ENCODE measurements at regions not wholly inside any gene's neighbourhood (a gene's known extent, or its start where the extent isn't known, plus 50 kb on each side); places are given as distances from the start of the nearest gene placed in this dataset.

- DNase-seq (ENCODE audit: low spot score), result no peak
These were observed 166.0 kb upstream of the MDFIC start for GRCh38 chr7:114755856-114756255.

GRCh38 chr7:114758661-114759227 is 163.2 kb upstream of the MDFIC start:
- no peak for DNase-seq (ENCODE audit: low spot score)

GRCh38 chr7:114759347-114760062 is 162.4 kb upstream of the MDFIC start:
- DNase-seq (ENCODE audit: low spot score), result no peak

- DNase-seq (ENCODE audit: low spot score), result no peak
These were observed 161.4 kb upstream of the MDFIC start for GRCh38 chr7:114760477-114760876.

GRCh38 chr7:114761973-114762372 is 159.9 kb upstream of the MDFIC start:
- no peak for DNase-seq (ENCODE audit: low spot score)

GRCh38 chr7:114765331-114766040 is 156.4 kb upstream of the MDFIC start:
- DNase-seq (ENCODE audit: low spot score), result no peak

- no peak for DNase-seq (ENCODE audit: low spot score)
These were observed 155.9 kb upstream of the MDFIC start for GRCh38 chr7:114766041-114766356.

- DNase-seq (ENCODE audit: low spot score), result no peak
These were observed 144.6 kb upstream of the MDFIC start for GRCh38 chr7:114777288-114777687.

GRCh38 chr7:114783508-114783907 is 138.4 kb upstream of the MDFIC start:
- no peak for DNase-seq (ENCODE audit: low spot score)

GRCh38 chr7:114784177-114784576 is 137.7 kb upstream of the MDFIC start:
- no peak for DNase-seq (ENCODE audit: low spot score)

GRCh38 chr7:114784746-114785145 is 137.1 kb upstream of the MDFIC start:
- DNase-seq (ENCODE audit: low spot score), result no peak

GRCh38 chr7:114785496-114785895 is 136.4 kb upstream of the MDFIC start:
- DNase-seq (ENCODE audit: low spot score), result no peak

- DNase-seq (ENCODE audit: low spot score), result no peak
These were observed 135.4 kb upstream of the MDFIC start for GRCh38 chr7:114786455-114786854.

- no peak for DNase-seq (ENCODE audit: low spot score)
These were observed 134.3 kb upstream of the MDFIC start for GRCh38 chr7:114787556-114787955.

GRCh38 chr7:114788706-114789105 is 133.2 kb upstream of the MDFIC start:
- no peak for DNase-seq (ENCODE audit: low spot score)

- no peak for DNase-seq (ENCODE audit: low spot score)
These were observed 132.7 kb upstream of the MDFIC start for GRCh38 chr7:114789161-114789560.

GRCh38 chr7:114789871-114790311 is 132.0 kb upstream of the MDFIC start:
- no peak for DNase-seq (ENCODE audit: low spot score)

- DNase-seq (ENCODE audit: low spot score), result no peak
These were observed 131.4 kb upstream of the MDFIC start for GRCh38 chr7:114790521-114790920.

GRCh38 chr7:114791771-114792170 is 130.1 kb upstream of the MDFIC start:
- DNase-seq (ENCODE audit: low spot score), result no peak

- DNase-seq (ENCODE audit: low spot score), result no peak
These were observed 128.6 kb upstream of the MDFIC start for GRCh38 chr7:114793155-114793845.

GRCh38 chr7:114795475-114795874 is 126.4 kb upstream of the MDFIC start:
- no peak for DNase-seq (ENCODE audit: low spot score)

GRCh38 chr7:114799628-114800028 is 122.3 kb upstream of the MDFIC start:
- no peak for DNase-seq (ENCODE audit: low spot score)

- DNase-seq (ENCODE audit: low spot score), result no peak
These were observed 119.3 kb upstream of the MDFIC start for GRCh38 chr7:114802632-114803031.
